RPMI8226 (cell line): ENCODE measurements at regions not wholly inside any gene's neighbourhood (a gene's known extent, or its start where the extent isn't known, plus 50 kb on each side); places are given as distances from the start of the nearest gene placed in this dataset.
"Not testable (repeated sequence)": the region's sequence is repeated elsewhere in the genome, so short reads cannot be mapped to it uniquely, and the experiment has no call there.

Experiments used
- DNase-seq: peaks from one replicate; pipeline ENCODE4 v3.0.0-alpha.2; 2015

DNA sequence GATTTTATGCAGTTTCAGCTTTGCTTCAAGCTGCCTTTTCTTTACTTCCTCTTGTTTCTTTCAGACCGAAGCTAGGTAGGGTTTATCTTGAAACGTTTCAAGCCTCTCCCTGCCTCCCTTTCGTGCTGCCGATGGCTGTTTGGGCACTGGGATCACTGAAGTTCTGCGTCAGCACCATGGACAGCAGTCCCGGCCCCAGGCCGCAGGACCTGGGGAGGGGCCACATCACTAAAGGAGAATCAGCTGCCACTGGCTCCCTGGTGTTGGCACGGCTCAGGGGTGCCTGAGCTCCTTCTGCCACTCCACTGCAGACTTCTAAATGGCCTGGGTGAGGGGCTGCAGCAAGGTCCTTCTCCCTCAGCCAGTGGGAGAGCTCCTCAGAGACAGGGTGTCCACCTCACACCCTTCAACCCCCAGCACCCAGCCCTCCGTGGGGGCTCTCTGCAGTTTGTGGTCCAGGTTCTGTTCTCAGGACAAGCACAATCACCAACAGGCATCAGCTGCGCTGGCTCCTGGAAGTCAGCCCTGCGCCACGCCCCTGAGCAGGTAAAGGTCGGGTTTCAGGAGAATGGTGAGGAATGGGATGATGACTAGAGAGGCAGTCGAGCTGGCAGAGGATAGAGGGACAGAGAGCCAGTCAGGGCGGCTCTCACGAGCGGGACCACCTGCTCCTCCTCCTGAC lies 387.2 kb downstream of the TCERG1L start:
- peak; percentile 16 for DNase-seq

DNA sequence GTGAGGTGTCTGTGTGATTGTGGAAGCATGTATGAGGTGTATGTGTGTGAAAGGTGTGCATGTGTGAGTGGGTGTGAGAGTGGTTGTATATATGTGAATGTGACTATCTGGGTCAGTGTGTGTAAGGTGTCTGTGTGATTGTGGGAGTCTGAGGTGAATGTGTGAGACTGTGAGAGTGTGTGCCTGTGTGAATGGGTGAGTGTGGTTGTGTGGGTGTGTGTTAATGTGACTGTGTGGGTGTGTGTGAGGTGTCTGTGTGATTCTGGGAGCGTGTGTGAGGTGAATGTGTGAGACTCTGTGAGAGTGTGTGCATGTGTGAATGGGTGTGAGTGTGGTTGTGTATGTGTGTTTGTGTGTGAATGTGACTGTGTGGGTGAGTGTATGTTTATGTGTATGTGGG lies 385.1 kb downstream of the TCERG1L start:
- DNase-seq, result no peak

DNA sequence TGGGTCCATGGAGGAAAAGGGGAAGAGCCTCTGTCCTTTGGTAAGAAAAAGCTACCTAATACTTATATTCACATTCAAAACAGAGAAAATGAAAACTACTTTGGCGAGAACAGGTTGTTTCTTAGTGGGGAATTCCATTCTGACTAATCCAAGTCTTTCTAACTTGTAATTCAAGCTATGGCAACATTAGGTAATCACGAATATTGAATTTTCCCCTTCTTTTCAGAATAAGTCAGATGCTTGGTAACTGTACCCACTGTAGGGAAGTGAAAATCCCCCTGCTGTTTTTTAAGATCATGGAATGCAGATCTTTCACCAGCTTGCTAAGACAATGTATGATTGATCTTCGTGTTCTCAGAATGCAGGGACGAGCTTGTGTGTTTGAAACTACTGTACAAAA lies 384.4 kb downstream of the TCERG1L start:
- DNase-seq, result no peak

DNA sequence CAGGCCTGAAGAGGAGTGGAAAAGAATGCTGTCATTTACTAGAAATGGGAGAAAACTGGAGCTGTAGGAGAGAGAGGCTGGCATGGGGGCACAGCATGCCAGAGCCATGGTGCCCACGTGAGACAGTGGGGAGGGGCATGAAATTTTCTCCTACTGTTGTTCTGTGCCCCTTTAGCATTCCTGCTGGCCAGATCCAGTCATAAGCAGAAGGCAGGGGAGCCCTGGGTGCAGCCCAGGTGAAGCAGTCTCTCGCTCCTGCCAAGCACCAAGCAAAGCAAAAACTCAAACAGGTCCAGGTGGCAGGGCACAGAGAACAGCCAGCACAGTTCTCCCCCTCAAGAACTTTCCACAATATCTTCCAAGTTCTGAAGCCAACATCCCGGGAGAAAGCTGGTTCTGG lies 383.2 kb downstream of the TCERG1L start:
- DNase-seq, result no peak

DNA sequence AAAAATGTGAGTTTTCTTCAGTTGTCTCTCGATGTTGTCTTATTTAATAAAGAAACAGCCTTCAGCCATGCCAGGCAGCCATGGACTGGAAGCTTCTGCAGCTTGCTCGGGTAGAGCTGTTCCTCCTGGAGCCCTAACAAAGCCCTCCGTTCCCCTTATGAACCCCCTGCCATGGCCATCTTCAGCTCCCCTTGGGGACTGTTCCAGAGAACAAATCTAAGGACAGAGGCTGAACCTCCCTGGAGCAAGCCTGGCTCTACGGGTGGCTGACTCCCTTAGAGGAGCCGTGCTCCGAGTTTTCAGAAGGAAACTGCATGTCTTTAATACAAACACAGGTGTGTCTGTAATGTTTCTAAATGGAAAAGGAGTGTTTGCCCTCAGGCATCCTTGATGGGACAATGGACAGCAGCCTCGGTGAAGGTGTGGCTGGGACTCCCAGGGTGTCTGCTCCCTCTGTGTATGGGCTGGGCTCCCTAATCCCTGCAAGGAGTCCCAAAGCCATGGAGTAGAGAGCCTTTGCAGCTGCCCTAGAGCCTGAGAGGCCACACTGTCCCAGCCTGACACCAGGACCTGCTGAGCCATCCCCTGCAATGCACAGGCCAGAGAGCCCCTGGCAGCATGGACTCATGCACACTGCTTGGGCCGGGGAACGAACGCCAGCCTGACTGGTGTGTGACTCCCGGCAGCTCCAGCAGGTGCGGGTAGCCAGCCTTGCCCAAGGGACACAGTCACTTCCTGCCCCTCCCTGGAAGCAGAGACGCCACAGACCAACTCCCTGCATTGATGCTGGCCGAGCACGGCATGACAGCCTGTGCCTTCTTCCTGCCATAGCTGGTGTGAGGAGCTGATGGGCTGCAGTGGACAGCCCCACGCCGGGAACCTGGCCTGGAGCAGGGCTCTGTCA lies 381.8 kb downstream of the TCERG1L start:
- no peak for DNase-seq

DNA sequence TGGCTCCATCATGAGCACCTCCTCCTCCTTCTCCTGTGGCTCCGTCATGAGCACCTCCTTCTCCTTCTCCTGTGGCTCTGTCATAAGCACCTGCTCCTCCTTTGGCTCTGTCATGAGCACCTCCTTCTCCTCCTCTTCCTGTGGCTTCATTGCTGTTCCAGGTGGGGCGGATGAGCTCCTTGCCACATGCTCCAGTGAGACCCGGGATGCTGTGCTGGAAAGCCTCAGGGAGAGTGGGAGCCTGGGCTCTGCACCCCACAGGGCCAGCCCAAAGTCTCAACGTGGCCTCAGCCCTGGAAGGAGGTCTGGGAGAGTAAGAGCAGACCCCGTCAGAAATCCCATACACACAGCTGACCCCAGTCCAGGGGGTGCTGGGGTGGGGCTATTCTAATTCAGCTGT lies 380.7 kb downstream of the TCERG1L start:
- DNase-seq, result no peak

DNA sequence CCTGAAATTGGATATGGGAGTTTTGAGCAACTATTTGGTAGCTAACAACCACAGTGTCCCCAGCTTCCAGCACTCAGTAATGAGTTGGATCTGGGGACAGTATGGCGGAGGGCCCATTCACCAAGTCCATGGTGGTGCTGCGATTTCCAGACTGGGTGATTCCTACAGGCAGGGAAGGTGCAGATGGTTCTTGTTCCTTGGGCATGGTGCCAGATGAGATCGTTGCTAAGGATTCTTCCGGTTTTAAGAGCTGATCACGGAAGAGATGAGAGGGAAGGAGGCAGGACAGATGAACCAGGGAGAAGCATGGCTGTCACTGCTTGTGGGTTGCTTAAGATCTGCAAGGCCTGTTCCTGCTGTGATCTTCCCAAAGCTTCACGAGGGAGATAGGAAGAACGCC lies 380.3 kb downstream of the TCERG1L start:
- no peak for DNase-seq

DNA sequence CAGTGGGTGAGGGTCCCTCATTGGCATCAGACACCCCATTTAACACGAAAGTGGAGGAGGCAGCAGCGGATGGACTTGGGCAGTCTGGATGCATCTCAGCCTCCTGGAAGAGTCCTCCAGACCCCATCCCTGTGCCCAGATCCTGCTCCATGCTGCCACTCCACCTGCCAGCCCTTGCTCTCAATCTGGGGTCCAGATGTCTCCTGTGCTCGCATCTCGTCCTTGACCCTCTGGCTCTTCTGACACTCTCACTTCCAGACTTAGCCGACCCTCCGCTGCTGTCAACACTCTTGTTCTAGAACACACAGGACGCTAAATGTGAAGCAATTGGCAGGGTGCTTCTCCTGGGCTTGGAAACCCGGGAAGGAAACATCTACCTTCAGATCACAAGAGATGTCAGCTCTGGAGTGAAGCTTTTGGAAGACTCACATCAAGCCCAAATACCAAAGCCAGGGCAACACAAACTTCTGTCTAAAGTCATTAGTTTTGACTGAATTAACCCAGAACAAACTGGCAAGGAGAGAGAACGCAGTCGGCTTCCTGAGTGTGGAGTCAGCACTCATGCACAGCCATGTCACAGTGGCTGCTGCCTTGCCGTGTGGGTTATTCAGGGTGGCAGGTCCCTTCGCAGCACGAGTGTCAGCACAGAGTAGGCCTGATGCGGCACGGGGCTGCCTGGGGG lies 379.1 kb downstream of the TCERG1L start:
- no peak for DNase-seq

DNA sequence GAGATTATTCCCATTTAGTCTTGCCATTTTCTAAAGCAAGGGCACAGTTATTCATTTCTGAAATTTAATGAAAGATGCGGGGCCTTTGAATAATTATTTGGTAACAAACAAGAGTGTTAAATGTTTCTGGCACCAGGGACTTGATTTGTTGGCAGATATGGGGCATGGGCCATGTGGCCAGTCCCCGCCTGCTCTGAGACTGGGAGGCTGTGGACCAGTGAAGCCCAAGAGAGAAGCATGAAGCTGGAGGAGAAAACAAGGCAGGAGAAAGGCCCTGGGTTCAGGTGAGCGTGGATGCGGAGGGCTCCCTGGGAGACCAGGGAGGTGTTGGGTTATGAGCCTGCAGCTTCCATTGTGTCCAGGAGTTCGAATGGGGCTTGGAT lies 378.5 kb downstream of the TCERG1L start:
- DNase-seq, result no peak

DNA sequence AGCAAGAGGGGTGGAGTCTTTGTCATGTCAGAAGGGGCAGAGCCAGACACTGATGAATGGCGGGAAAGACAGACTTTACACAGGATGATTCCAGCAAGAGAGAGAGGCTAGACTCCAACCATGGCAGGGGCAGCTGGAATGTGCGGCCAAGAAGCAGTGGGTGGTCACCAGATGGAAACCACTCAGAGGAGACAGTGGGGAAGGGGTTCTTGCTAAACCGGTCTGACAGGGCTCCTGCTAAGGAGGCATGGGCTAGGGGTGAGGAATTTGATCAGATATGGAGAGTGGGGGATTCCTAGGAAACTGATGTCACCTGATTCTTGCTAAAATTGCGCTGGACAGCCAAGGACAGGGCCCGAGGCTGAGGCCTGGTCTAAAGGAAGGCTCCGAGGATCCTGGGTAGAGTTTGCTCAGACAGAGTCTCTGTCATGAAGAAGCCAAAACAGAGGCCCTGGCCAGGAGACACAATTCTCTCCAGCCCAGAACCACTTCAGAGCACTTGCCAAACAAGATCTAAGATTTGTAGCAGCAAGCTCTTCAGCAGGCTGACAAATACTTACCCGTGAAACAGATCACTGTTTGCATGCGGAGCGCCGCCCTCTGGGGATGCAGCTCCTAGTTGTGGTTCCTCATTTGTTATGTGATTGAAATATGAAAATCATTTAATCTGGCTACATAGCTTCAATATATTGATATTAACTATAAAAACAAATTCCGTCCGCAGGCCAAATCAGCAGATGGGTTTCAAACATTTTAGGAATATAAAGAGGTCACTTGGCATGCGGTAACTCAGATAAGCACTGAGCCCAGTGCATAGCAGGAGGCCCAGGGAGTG lies 377.0 kb downstream of the TCERG1L start:
- DNase-seq, result no peak

DNA sequence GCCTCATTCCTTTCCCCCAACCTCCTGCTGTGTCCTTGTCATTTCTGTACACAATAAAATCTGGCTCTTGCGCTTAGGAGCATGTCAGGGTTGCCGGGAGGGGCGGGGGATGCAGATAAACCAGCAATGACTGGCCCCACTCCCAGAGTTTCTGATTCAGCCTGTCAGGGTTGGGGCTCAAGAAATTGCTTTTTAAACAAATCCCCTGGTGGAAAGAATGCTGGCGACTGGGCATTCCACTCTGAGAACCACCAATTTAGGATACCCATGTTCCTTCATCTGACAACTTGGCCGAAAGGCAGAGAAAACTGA lies 376.4 kb downstream of the TCERG1L start:
- DNase-seq, result no peak

DNA sequence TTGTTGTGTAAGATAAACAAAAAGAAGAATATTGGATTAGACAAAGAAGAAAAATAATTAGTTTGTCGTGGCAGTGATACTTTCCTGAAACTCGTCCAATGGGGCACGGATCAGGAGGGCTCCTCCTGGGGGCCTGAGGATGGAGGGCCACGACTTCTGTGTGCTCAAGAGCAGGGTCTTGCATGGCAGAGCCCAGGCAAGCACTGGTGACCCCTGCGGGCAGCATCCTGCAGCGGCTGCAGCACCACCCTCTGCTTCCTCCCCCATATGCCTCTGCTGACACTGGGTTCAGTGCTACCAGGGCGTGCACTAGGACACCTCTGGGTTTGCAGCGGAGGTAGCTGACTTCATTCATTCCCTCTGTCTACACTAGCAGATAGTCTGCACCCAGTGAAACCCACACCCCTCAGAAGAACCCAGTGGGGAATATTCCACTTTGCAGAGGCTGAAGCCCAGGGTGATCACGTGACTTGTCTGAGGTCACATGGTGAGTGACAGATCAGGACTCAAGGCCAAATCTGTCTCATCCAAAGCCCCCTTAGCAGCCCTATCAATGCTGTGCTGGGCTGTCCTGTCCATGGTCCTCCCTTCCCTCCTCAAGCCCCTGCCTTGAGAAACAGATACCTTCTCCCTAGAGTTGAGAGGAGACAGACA lies 375.5 kb downstream of the TCERG1L start:
- no peak for DNase-seq

DNA sequence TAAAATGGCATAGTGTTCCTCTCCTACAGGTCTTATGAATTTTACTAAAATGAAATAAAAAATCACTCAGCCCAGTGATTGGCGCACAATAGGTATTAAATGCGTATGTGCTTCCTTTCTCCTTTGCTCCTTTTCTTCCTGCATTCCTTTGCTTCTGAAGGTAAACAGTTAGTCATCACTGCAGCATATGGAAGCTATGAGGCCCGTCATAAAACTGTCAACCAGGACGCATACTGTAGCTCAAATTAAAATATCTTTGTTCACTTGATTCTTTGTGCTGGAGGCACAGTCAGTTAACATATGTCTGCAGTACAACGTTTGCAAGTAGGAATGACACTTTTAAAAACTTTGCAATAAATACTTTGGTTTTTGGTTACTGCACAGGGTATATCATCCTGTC lies 374.7 kb downstream of the TCERG1L start:
- no peak for DNase-seq

DNA sequence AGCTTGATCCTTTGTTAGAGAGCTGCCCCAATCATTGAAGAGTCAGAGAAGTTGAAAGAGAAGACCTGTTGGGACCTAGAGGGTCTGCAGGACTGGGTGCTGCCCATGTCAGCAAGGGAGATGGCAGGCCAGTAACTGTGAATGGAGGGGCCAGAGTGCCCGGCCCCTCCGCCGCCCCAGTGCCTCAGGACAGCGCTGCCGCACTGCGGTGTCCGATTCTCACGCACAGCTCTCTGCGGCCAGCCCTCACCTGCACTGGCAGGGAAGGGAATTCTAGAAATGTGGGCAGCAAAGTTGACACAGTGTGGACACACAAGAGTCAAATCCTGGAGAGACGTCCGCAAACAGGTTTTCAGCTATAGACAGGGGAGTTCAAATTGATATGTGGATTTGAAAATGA lies 373.5 kb downstream of the TCERG1L start:
- DNase-seq, result no peak

DNA sequence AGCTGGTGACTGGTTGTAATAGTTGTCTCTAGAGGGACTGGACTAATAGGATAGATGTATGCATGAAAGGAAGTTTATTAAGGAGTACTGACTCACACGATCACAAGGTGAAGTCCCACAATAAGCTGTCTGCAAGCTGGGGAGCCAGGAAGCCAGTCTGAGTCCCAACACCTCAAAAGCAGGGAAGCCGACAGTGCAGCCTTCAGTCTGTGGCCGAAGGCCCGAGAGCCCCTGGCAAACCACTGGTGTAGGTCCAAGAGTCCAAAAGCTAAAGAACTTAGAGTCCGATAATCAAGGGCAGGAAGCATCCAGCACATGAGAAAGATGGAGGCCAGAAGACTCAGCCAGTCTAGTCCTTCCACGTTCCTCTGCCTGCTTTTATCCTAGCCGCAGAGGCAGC lies 372.6 kb downstream of the TCERG1L start:
- DNase-seq, result not testable (repeated sequence)

DNA sequence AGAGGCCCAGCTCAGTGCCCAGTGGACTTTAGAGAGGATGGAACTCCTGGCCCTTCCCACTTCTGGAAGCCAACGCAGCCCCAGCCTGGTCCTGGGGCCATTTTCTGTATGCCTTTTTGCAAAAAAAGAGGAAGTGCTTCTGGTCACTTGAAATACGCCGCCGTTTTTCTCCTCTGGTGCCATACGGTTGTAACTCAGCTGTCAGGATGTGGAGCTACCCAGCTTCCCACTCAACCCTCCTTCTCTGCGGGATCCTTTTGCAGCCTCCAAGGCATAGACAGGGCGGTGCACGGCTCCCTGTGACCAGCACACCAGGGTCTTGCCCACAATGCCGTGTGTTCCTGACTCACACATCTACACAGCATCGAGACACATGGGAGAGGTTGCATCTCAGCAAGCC lies 369.6 kb downstream of the TCERG1L start:
- DNase-seq, result peak; percentile 5

DNA sequence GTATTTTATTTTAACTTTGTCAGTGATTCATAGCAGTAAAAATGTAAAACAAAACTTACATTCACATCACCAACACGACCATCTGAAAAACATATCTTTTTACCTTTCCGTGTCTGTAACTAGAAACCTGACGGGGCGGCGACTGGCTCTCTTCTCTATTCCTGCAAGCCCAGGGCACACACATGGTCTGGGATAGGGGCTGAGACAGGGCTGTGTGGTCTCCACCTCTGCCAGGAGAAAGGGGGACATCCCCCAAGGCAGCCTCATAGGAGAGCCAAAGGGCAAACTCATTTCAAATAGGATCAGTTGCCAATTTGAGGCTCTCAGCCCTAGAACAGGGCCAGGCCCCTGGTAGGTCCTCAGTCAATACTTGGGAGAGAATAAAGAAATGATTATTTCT lies 359.4 kb downstream of the TCERG1L start:
- DNase-seq, result no peak

DNA sequence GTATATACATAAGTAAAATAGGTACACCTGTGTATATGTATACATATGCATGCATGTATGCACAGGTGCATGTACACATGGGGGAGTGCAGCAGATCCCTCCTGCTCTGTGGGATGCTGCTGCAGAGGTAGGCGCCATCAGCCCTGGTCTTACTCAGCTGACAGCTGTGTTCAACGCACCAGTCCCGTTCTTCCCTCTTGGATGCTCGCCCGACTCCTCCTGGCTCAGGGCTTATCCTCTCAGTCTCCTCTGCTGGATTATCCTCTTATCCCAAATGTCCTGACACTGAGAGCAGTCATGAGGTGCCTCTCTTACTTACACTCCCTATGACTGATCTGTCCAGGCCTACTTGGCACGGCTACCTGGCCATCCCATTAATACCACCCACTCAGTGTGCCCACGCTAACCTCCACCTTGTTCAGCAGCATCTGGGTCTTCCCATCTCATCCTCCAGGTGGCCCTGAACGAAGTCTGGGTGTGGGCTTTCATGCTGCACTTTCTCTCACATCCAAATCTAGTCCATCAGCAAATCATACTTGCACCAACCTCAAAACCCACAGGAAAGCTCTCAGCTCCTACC lies 357.1 kb downstream of the TCERG1L start:
- DNase-seq, result no peak

DNA sequence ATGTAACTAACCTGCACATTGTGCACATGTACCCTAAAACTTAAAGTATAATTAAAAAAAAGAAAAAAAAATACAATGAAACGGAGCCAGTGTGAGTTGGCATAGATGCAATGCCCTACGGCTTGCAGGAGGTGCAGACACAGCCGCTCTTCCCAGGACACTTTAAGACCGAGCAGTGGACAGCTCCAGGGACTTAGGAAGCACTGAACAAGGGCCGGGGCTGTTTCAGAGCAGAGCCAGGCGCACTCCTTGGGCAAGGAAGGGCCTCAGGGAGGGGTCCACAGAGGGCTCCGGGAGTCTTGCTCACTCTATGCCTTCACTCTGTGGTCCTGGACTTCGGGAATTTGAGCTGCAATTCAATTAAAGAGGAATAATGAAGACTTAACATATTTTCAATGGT lies 355.3 kb downstream of the TCERG1L start:
- no peak for DNase-seq

DNA sequence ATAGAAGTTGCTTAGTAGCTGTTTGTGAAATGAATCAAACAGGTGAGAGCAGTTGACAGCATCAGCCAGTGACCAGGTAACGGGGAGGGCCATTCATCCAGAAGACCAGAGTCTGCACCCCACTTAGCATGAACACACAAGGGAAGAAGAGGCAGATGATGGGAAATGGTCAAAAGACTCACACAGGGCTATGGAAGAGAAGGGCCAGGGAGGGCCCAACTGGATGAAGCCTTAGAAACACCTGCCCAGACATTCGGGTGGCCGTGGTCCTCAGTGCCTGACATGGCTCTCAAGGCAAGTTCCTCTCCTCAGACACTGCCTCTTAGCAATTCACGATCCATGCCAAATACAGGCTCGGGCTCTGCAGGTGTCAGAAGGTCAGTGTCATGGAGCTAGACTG lies 354.1 kb downstream of the TCERG1L start:
- DNase-seq, result no peak

DNA sequence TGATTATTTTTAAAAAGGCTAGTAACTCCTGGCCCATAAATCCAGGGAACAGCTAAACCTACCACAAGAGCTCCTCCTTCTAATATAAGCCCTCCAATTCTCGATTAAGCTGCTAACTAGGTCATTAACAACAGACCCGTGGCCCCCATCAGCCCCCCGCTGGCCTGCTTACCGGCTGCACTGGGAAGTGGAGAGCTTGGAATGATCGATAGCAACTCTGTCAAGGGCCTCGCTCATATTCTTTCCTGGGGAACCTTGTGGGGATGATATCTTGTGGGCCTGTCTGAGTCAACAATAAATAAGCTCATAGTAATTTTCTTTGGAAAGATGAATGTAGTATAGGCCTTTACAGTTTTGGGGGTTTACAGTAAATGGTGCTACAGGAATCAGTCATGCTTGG lies 353.5 kb downstream of the TCERG1L start:
- no peak for DNase-seq
